ENCODE measurements at regions not wholly inside any gene's neighbourhood (a gene's known extent, or its start where the extent isn't known, plus 50 kb on each side); places are given as distances from the start of the nearest gene placed in this dataset.
A peak's percentile ranks its signal among the peaks of the same experiment; 100 is the strongest.
"Not testable (repeated sequence)": the region's sequence is repeated elsewhere in the genome, so short reads cannot be mapped to it uniquely, and the experiment has no call there.

DNA sequence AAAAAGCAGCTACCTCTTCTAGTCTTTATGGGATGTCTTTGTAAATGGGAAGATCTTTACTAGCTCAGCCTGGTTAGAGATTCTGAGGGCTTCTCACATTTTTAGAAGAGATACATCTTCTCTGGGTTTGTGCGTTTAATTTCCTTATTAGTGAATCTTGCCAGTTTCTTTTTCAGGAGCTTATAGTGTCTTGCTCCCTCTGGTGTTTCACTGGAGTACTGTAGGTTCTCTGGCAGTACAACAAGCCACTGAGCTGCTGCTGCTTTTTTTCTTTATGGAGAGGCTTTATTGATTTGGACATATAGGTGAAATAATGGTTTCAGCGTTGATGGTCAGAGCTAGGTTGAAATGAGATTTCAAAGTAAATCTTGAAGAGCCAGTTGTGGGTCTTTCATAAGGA is 82.9 kb downstream of the LAS1L start:
- DNase-seq, result no peak

DNA sequence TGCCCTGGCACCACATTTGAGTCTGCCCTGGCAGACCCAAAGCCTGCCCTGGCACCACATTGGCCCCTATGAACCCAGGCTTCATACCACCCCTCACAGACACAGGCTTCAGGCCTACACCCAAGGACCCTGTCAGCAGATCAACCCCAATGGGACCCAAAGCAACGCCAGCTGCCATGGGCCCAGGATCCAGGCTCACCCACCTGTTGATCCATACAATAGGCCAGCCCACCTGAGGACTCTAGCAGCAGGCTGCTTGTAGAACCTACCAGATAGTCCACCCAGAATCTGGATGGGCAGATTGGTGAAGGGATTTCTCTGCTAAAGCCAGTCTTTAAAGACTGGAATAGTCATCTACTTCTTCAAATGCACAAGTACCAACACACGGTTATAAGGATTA is 114.4 kb downstream of the LAS1L start:
- no peak for DNase-seq

GRCh38 chrX:65407662-65408061 is 126.9 kb downstream of the LAS1L start:
- not testable (repeated sequence) for DNase-seq

GRCh38 chrX:65407157-65407626 is 127.4 kb downstream of the LAS1L start:
- peak; percentile 10 for DNase-seq

DNA sequence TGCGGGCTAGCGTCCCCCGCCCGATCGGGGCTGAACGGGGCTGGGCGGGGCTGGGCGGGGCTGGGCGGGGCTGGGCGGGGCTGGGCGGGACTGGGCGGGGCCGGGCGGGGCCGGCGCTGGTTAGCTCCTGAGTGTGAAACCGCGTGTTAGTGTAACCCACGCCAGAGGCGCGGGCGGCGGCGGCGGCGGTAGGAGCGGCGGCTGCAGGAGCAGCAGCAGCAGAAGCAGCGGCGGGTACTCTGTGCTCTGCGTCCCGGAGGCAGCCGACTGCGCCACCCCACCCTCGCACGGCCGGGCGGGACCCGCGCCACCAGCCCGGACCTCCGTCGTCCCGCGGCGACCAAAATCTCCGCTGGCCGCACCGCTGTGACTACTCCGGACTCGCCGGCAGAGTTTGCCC is 128.1 kb downstream of the LAS1L start:
- DNase-seq, result peak; percentile 18

DNA sequence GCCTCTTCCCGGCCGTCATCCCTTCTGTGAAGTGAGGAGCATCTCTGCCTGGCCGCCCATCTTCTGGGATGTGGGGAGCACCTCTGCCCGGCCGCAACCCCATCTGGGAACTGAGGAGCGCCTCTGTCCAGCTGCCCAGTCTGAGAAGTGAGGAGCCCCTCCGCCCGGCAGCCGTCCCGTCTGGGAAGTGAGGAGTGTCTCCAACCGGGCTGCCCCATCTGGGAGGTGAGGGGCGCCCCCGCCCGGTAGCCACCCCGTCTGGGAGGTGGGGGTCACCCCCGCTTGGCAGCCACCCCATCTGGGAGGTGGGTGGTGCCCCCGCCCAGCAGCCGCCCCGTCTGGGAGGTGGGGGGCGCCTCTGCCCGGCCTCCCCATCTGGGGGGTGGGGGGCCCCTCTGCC is 142.3 kb downstream of the LAS1L start:
- DNase-seq, result no peak

DNA sequence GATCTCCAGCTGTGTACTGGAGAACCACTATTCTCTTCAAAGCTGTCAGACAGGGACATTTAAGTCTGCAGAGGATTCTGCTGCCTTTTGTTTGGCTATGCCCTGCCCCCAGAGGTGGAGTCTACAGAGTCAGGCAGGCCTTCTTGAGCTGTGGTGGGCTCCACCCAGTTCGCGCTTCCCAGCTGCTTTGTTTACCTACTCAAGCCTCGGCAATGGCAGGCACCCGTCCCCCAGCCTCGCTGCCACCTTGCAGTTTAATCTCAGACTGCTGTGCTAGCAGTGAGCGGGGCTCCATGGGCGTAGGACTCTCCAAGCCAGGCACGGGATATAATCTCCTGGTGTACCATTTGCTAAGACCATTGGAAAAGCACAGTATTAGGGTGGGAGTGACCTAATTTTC is 145.5 kb downstream of the LAS1L start:
- DNase-seq, result not testable (repeated sequence)
